GM11168 (cell line): ENCODE measurements at regions not wholly inside any gene's neighbourhood (a gene's known extent, or its start where the extent isn't known, plus 50 kb on each side); places are given as distances from the start of the nearest gene placed in this dataset.

Source experiments
- in situ Hi-C: fragments of 300-500 bp; cut with MboI; formaldehyde crosslinking; loops from one replicate; pipeline ENCODE4 v1.12.0; 2022; ENCODE audit warnings: low sequenced_read_pairs; ENCODE audit not compliant: unreplicated experiment

DNA sequence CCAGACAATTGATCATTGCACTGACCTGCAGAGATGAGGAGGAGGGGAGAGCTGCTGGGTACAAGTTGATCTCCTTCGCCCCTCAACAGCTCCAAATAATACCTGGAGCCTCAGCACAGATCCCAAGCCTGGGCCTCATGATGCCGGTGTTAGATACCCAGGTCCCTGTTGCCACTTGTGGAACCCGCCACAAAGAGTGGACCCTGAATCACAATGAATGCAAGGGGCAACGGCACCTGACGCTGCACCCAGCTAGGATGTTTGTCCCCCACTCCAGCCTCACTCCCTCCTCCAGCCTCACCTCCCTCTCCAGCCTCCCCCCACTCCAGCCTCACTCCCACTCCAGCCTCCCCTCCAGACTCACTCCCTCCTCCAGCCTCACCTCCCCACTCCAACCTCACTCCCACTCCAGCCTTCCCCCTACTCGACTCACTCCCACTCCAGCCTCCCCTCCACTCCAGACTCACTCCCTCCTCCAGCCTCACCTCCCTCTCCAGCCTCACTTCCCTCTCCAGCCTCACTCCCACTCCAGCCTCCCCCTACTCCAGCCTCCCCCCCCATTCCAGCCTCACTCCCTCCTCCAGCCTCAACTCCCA lies 879.0 kb downstream of the BRD1 start:
- in situ Hi-C loops: no loop called here

DNA sequence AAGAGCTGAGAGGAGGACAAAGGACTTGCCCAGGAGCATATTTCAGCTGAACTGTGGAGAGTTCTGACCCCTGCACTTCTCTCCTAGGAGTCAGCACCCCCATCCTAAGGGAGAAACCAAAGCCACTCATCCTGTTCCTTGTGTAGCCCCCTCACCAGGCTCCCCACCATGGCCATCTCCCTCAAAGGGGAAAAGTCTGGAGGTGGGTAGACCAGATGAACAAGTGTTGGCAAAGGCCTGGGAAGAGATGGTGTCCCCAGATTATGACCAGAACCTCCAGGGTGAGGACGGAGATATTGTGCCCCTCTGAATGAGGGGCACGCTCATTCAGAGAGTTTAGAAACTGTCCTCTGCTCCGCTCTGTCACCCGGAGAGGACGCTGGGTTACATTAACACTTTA lies 880.0 kb downstream of the BRD1 start:
- in situ Hi-C loops: no loop called here

DNA sequence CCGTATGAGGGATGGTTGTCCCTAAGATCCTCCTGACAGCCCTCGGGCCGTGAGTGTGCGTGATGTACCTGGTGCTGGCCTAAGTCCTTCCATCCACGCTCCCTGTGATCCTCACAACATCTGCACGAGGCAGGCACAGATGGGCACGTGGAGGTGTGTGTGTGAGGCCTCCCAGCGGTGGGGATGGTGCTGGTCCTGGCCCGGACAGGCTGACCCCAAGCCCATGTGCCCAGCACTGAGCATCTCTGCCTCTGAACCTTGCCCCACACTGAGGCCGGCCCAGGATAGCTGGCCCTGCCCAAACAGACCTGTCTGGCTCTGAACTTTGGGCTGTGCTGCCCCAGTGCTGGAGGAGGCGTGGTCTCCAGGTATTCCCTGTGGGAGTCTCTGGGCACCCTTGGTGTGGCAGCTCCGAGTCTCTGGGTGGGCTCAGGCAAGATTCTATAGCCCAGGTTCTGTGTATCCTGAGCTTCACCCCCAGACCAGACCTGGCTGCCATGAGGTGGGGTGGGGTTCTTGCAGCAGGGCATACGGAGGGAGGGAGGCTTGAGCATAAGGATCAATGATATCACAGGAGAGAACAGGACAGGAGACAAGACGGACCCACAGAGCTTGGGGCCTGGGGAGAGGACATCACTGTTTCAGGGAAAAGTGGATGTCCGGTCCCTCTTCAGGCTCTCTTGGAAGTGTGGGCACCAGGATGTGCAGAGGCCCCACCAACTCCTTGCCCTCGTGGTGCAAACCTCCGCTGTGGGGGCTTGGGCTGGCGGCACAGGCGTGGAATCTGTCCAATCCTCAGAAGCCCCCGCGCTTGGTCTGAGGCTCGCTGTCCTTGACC lies 881.8 kb downstream of the BRD1 start:
- in situ Hi-C loops: no loop called here

DNA sequence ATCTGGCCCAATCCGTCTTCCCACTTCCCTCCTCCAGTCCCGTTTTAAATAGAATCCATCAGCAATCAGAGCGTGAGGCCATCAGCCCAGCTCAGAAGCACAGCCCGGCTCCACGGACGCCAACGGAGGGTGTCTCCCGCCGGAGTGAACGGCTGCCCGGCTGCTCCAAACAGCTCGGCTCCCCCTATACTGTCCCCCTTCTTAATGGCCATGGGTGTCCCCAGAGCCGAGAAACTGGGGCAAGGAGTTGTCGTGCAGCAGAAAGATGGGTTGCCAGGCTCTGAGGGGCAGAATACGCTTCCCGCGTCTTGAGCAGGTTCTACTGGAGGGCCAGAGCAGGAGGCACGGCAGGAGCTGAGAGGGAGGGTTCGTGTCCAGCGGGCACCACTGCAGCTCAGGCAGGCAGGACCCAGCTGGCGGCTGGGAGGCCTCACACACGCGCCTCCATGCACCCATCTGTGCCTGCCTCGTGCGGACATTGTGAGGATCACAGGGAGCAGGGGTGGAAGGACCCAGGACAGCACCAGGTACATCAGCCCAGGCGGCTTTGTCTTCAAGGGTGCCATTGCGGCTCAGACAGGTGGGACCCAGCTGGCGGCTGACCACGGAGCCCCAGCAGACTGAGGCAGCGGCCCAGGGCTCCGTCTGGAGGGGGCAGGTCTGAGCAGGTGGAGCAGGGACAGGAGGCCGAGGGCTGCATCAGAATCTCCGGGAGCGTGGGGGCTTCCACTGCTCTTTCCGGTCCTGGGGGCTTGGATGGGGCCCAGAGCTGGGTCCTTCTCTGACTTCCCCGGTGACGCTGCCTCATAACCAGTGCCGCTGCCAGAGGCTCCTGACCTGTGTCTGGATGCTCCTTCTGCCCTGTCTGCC lies 882.7 kb downstream of the BRD1 start:
- in situ Hi-C loops: no loop called here

DNA sequence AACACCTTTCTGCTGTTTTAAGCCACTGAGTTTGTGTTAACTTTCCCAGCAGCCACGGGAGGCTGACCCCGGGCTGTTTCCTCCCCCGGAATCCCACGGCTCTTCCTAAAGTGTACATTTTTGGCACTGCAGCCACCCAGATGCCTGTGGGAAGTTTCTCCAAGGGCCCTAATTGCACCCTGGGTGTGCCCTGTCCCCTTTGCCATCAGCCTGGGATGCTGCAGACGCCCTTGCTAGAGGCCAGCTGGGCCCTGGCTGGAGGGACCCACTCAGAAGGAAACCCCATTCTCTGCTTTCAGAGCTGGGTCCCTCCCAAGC lies 883.3 kb downstream of the BRD1 start:
- in situ Hi-C loops: no loop called here

DNA sequence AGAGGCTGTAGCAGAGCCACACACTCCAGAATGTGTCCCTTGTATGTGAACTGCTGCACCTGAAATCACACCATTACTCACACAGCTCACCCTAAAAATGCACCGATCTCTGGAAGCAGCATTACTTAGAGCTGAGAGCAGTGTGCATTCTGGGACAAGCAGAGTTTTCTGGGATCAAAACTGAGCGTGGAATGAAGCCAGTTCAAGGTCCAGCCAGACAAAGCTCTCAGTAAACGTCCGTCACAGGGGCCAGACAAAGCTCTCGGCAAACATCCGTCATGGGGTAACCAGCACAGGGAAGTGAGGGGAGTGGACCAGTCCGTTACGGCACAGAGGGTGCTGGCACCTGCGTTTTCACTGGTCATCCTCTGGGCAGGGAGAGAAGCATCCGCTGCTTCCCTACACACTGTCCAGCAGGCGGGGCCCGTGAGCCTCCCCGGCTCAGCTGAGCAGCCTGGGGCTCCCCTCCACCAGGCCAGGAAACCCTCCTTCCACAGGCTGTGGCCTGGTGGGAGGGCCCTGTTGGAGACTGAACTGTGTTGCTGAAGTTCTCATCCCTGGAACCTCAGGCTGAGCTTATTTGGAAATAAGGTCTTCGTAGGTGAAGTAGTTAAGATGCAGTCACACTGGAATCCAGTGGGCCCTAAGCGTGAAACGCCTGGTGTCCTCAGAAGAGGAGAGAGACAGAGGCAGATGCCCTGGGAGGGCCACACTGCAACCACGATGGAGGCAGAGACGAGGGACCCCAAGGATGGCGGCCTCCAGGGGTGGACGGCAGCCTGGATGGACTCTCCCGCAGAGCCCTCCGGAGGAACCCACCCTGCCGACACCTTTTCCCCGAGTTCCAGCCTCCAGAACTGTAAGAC lies 883.9 kb downstream of the BRD1 start:
- in situ Hi-C loops: no loop called here

DNA sequence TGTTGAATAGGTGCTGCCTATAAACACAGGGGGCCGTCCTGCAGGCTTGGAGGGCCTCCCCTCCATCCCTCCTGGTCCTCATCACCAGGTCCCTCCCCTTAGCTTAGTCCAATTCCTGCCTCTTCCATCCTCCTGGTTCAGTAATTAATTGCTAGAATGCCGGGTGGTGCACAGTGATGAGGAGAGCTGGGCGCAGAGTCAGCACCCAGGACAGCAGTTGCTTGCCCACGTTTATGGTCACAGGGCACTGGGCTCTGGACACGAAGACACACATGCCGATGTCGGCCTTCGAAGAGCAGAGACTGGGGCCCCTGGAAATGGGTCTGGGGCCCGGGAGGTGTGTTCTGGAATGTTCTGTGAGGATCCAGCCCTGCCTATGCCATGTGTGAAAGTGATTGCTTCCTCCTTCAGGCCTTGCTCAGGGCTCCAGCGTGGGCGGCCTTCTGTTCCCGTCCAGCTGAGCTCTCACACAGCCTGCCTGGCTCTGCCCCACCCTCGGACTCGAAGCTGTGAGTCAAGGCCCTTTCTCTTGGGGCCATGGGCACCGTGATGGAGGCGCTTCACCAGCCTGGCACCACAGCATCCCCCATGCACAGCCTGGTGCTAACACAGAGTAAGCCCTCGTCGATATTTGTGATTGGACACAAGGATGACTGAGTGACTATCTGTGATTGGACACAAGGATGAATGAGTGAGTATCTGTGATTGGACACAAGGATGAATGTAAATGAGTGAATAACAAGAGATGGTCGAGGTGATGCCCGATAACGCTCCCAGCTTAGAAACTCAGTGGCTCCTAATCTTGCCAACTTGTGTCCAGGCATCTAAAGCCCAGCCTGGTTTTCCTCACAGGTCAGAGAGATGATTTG lies 884.7 kb downstream of the BRD1 start:
- in situ Hi-C loops: no loop called here

DNA sequence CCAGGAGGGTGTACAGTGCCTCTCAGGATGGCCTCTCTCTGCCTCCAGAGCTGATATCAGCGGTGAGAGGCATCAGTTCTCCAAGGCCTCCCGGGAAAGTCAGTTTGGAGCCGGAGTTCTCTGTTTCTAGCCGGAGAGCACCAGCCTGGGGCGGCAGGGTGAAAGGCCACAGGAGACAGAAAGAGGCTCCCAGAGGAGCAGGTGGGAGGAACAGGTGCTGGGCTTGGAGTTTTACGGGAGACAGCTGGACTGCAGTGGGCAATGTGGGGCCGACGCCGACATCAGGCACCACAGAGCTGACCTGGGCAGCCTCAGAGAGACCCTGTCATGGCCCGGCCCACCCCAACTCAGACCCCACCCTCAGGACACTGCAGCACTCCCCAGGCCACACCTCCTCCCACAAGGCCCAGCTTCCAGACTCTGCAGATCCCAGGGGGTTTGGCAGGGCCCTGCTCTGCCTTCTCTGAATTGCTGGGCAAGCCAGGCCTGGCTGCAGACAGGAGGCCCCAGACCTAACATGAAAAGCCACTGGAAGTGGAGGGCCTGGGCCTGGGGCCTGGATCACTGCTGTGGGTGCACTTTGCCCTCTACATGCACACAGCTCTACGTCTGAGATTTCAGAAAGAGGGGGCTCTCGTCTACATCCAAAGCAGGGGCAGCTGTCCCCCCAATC lies 885.6 kb downstream of the BRD1 start:
- in situ Hi-C loops: no loop called here

DNA sequence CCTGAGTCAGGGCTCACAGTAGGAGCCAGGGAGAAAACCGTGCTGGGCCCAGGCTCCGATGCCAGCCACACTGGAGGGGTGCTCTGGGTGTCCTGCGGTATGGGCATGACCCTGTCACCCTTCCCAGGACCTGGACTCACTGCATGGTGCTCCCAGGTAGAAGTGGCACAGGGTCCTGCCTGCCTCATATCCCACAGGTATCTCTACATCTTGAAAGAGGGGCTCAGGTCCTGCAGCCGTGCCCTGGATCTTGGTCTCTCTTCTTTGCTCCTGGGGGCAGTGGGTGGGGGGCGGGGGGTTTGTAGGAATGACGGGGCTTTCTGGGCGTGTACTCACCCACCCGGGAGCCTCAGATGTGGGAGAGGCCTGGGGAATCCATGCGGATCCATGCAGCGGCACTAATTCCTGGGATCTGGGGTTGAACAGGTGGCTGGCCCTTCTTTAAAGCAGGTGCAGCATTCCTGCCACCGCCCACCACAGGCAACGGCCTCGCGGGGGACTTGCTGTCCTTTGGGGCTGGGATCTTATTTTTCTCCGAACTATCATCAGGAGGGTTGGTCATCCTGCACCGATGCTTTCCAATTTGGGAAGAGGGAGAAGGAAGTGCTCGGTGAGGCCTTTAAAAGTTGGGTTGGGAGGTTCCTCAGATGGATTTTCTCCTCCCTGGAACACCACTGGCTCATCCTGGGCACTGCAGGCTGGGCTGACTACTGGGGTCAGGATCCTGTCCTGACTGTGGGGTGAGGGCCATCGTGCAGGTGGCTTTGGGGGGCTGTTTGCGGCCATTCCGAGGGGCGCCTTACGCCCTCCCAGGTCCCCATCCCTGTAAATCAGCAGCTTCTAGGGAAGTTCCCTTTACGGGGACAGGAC lies 886.4 kb downstream of the BRD1 start:
- in situ Hi-C loops: no loop called here

DNA sequence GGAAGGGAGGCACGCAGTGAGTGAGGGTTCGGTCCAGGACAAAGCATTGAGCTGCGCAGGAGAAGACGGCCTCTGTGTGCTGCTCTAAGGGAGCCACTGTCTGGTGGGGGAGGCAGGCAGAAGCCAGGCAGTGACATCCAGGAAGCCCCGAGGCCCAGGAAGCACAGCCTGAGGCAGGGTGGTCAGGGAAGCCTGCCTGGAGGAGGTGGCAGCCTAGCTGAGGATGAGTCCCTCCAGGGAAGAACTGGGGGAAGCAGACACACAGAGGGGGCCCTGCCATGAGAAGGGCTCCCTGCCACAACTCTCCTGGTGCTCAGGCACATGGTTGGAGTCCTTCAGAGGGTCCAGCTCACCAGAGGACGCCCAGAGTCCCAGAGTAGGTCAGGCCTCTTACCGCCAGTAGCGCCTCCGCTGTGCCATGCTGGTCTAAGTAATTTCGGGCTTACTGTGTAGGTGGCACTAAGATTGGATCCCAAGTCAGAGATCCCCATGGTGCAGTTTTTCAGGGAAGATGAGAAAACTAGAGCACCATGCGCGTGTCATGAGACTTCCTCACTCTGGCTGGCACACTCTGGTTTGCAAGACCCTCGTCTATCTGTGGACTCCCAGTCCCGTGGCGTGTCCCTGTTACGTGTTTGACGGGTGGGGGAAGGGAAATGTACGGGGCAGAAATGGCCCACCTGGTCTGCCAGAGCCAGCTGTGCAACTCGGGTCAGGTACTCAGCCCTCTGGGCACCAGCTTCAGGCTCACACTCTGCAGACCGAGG lies 887.2 kb downstream of the BRD1 start:
- in situ Hi-C loops: no loop called here

DNA sequence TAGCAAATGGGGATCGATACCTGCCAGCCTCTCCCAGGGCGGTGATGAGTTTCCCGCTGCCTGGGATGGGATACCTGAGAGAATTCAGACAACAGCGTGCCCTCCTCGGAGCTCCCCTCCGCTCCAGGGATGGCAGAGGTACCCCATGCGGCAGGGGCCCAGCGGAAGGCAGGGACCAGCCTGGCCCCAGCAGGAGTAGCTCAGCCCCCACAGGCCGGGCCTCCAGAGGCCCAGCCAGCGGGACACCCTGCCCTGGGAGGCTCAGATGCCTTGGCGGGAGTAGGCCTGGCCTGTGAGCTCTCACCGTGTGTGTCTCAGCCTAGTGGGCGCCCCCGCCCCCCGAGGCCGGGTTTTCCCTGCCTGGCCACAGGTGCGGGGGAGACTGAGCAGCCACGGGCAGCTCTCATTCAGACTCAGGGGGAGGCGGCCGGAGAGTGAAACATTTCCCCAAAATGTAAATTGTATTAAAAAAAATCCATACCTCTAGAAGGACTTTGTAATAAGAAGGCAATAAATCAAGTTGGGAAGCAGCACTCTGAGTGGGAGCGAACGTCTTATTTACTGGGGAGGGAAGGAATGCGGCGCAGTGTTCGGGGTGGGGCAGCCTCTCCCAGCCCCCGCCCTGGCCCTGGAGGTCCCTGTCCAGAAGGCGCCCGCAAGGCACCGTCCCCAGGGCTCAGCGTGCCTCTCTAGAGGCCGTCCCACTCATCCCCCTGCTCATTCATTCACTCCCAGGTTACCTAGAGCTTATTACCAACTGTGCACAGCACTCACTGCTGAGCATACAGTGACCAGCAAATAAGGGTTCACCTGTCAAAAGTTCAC lies 888.0 kb downstream of the BRD1 start:
- in situ Hi-C loops: no loop called here

DNA sequence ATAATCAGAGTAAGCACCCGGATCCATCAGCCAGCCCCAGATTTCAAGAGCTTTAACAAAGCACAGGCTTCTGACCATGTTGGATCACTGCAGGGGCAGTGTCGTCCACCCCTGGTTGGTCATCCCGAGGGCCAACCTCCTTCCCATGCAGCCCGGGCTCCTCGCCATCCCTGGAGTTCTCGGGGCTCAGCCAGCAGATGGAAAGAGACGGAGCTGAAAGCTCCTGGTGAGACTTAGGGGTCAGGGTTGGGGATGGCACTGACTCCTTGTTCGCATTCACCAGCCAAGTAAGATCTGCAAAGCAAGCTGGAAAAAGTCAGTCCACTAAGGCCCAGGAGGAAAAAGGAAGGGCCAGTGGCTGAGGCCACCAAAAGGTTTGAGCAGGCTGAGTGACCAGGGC lies 888.9 kb downstream of the BRD1 start:
- in situ Hi-C loops: no loop called here

DNA sequence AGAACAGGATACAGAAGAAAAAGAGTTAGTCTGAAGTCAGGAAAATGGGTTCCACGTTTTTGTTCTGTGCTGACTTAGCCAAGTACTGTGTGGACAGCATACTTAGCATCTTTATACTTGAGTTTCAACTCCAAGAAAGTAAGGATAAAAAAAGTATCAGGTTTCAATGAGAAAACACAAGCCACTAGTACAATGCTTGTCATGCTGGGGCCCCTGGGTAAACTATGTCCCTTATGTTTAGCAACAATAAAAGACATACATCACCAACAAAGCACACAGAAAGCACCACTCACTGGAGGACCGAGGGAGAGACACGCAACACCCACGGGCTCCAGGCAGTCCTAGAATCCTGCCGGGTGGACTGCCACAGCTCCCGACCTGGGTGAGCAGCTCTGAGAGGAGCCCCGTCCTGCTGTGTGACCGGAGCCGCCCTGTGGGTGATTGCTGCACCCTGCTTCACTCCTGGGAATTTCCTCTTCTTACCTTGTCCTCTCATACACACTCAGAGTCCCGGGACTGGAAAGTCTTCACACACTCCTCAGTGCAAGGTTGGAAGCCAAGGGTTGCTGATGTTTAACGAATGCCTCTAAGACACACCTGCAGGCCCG lies 890.5 kb downstream of the BRD1 start:
- in situ Hi-C loops: no loop called here

DNA sequence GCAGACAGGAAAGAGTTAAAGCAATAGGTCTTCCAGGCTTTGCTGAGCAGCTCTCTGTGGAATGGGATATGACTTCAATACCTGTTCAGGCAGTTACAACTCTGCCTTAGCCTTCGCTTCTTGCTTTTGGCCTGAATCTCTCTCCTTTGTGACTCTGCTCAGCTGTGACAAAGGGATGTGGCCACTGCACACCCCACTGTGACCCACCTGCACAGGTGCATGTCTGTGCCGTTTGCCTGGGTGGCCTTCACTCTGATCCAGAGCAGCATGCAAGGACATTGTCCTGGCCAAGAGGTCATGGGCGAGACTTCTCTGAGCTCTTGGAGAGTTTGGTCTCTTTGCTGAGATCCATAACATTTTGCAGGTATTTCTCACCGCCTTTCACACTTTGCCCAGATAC lies 891.3 kb downstream of the BRD1 start:
- in situ Hi-C loops: no loop called here

DNA sequence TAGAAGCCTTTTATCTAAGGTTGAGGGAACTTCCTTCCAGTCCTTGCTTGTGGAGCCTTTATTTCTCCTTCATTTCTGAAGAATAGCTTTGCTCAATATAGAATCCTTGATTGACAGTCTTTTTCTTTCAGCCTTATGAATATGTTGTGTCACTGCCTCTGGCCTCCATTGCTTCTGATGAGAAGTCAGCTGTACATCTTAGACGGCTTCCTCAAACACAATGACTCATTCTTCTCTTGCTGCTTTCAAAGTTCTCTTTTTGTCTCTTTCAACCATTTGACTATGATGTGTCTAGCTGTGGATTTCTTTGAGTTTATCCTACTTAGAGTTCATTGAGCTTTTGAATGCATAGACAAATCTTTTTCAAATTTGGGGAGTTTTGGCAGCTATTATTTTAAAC lies 893.2 kb downstream of the BRD1 start:
- in situ Hi-C loops: no loop called here

DNA sequence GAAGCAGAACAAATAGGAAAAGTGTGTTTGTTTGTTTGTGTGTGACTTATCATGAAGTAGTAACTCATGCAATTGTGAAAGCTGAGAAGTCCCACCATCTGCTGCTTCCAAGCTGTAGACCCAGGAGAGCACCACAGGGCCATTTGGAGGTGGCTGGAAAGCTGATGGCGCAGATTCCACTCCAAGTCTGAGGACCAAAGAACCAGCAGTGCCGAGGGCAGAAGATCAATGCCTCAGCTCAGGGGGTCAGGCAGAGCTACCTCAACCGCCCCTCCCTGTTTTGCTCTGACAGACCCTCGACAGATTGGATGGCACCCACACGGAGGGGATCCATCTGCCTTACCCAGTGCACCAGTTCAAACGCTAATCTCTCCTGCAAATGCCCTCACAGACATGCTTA lies 896.2 kb downstream of the BRD1 start:
- in situ Hi-C loops: no loop called here
